ENCODE measurements at regions not wholly inside any gene's neighbourhood (a gene's known extent, or its start where the extent isn't known, plus 50 kb on each side); places are given as distances from the start of the nearest gene placed in this dataset.

- DNase-seq (no peak), ATAC-seq (no peak)
- intact Hi-C loops (cut with DNase I, micrococcal nuclease): no loop called here
These were observed 388.1 kb upstream of the NR5A2 start for GRCh38 chr1:199639453-199639852.

- intact Hi-C loops (cut with DNase I, micrococcal nuclease): no loop called here
- ATAC-seq (no peak), DNase-seq (no peak)
These were observed 386.0 kb upstream of the NR5A2 start for GRCh38 chr1:199641531-199641930.

- ATAC-seq (no peak), DNase-seq (no peak)
- intact Hi-C loops (cut with DNase I, micrococcal nuclease): no loop called here
These were observed 382.6 kb upstream of the NR5A2 start for GRCh38 chr1:199644912-199645311.

GRCh38 chr1:199646761-199647160, 380.7 kb upstream of the NR5A2 start:
- ATAC-seq: peak; percentile 43
- peak in 1 of 2 donors; percentile 3 for DNase-seq
- intact Hi-C loops (cut with DNase I, micrococcal nuclease): no loop called here

- DNase-seq (no peak), ATAC-seq (no peak)
- intact Hi-C loops (cut with DNase I, micrococcal nuclease): no loop called here
These were observed 370.1 kb upstream of the NR5A2 start for GRCh38 chr1:199657449-199657848.

- intact Hi-C loops (cut with DNase I, micrococcal nuclease): no loop called here
- no peak for ATAC-seq
These were observed 367.4 kb upstream of the NR5A2 start for GRCh38 chr1:199660071-199660470.

GRCh38 chr1:199665371-199665770, 362.1 kb upstream of the NR5A2 start:
- DNase-seq: no peak
- no peak for ATAC-seq
- intact Hi-C loops (cut with DNase I, micrococcal nuclease): no loop called here

More at GRCh38 chr1:199660071-199660470, 367.4 kb upstream of the NR5A2 start:
- no peak for DNase-seq

- no peak for ATAC-seq
- intact Hi-C loops (cut with DNase I, micrococcal nuclease): no loop called here
- DNase-seq: no peak
These were observed 360.4 kb upstream of the NR5A2 start for GRCh38 chr1:199667089-199667488.

- DNase-seq (no peak), ATAC-seq (no peak)
- intact Hi-C loops (cut with DNase I, micrococcal nuclease): no loop called here
These were observed 357.6 kb upstream of the NR5A2 start for GRCh38 chr1:199669916-199670315.

GRCh38 chr1:199671684-199672083, 355.8 kb upstream of the NR5A2 start:
- no peak for DNase-seq
- intact Hi-C loops (cut with DNase I, micrococcal nuclease): no loop called here
- no peak for ATAC-seq

- intact Hi-C loops (cut with DNase I, micrococcal nuclease): no loop called here
- no peak for ATAC-seq
These were observed 351.6 kb upstream of the NR5A2 start for GRCh38 chr1:199675937-199676336.

GRCh38 chr1:199678771-199679170, 348.7 kb upstream of the NR5A2 start:
- intact Hi-C loops (cut with DNase I, micrococcal nuclease): no loop called here

More at GRCh38 chr1:199675937-199676336, 351.6 kb upstream of the NR5A2 start:
- no peak for DNase-seq

GRCh38 chr1:199682081-199682480, 345.4 kb upstream of the NR5A2 start:
- DNase-seq (no peak), ATAC-seq (no peak)
- intact Hi-C loops (cut with DNase I, micrococcal nuclease): loop anchor here in 1 of 2 donors (10.0 kb wide), 1 partner anchor 823 kb away; no protein-coding TSS in a partner anchor

More at GRCh38 chr1:199678771-199679170, 348.7 kb upstream of the NR5A2 start:
- ATAC-seq: no peak
- DNase-seq: no peak

GRCh38 chr1:199684686-199685273, 342.7 kb upstream of the NR5A2 start:
- ATAC-seq (peak; percentile 93), DNase-seq (peak in 1 of 2 donors; percentile 9)
- intact Hi-C loops (cut with DNase I, micrococcal nuclease): loop anchor here in 1 of 2 donors (10.0 kb wide), 1 partner anchor 820 kb away; no protein-coding TSS in a partner anchor

- ATAC-seq: peak; percentile 75
- intact Hi-C loops (cut with DNase I, micrococcal nuclease): loop anchor here in 1 of 2 donors (10.0 kb wide), 1 partner anchor 819 kb away; no protein-coding TSS in a partner anchor
- no peak for DNase-seq
These were observed 342.1 kb upstream of the NR5A2 start for GRCh38 chr1:199685369-199685768.

GRCh38 chr1:199687321-199687720, 340.2 kb upstream of the NR5A2 start:
- DNase-seq (no peak), ATAC-seq (no peak)
- intact Hi-C loops (cut with DNase I, micrococcal nuclease): loop anchor here in 1 of 2 donors (10.0 kb wide), 1 partner anchor 817 kb away; no protein-coding TSS in a partner anchor

- DNase-seq: no peak
- no peak for ATAC-seq
- intact Hi-C loops (cut with DNase I, micrococcal nuclease): loop anchor here in 1 of 2 donors (10.0 kb wide), 1 partner anchor 817 kb away; no protein-coding TSS in a partner anchor
These were observed 339.3 kb upstream of the NR5A2 start for GRCh38 chr1:199688133-199688676.

- no peak for ATAC-seq
- intact Hi-C loops (cut with DNase I, micrococcal nuclease): loop anchor here in 1 of 2 donors (10.0 kb wide), 1 partner anchor 816 kb away; no protein-coding TSS in a partner anchor
- DNase-seq: no peak
These were observed 338.7 kb upstream of the NR5A2 start for GRCh38 chr1:199688774-199689173.

GRCh38 chr1:199690496-199690895, 337.0 kb upstream of the NR5A2 start:
- no peak for ATAC-seq
- DNase-seq: no peak
- intact Hi-C loops (cut with DNase I, micrococcal nuclease): no loop called here

- ATAC-seq (no peak), DNase-seq (no peak)
- intact Hi-C loops (cut with DNase I, micrococcal nuclease): no loop called here
These were observed 336.0 kb upstream of the NR5A2 start for GRCh38 chr1:199691540-199691939.
